ENCODE measurements at regions not wholly inside any gene's neighbourhood (a gene's known extent, or its start where the extent isn't known, plus 50 kb on each side); places are given as distances from the start of the nearest gene placed in this dataset.

DNA sequence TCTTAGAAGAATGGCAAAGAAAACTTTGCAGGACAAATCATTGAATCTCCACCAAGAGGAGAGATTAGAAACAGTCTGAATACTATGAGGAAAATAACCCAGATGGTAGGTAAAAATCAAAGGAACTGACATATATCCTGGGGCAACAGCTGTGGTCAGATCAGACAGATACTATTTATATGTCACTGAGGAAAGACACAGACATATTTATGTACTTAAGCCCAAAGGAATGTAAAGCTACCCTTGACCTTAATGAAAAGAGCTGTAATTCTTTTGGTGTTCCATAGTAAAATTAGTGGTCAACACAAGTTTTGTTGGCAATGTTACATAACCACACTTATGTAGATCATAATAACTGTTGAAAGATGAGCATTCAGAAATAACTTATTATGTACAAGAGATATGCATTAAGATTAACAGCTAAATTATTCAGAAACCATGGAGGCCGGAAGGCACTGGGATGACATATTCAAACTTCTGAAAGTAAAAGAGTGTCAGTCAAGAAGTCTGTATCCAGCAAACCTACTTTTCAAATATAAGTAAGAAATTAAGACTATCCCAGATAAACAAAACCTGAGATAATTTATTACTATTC is 166.1 kb upstream of the SAMSN1 start:
- Mint-ChIP-seq H3K36me3 (peaks cover 6 to 16% of the 10 kb centered on the region in 2 donors), H3K9me3 (peaks cover 0 to 22% (median 10%) of the 10 kb centered on the region in 7 donors), H3K4me1 (no peaks in the 10 kb centered on the region), H3K4me3 (no peak overlapping the region), H3K27me3 (no peaks in the 10 kb centered on the region), H3K27ac (no peak overlapping the region)
- DNase-seq, result no peak
- no peak for ATAC-seq (ENCODE audit: low read depth in 2 of 2)

DNA sequence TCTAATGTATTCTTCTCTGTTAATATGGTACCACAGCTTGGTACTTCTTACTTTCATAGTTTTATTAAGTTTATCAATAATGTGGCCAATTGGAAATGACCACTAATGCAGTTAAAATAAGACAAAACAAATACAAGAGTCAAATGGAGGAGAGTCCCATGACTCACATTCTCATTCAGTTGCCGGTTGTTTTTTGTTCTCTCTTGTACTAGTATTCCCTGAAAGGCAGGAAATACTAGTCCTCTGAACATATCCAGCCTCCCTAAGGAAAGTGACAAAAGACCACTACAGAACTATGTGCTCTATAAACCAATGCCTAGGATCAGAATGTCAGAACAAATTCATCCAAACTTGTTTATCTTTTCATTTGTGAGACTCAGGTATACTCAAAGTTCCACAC is 165.2 kb upstream of the SAMSN1 start:
- Mint-ChIP-seq H3K27ac (no peak overlapping the region), H3K4me1 (no peaks in the 10 kb centered on the region), H3K4me3 (no peak overlapping the region), H3K36me3 (peaks cover 6 to 16% of the 10 kb centered on the region in 2 donors), H3K27me3 (no peaks in the 10 kb centered on the region), H3K9me3 (peaks cover 0 to 22% (median 10%) of the 10 kb centered on the region in 7 donors)
- ATAC-seq (ENCODE audit: low read depth in 2 of 2) (no peak), DNase-seq (no peak)

DNA sequence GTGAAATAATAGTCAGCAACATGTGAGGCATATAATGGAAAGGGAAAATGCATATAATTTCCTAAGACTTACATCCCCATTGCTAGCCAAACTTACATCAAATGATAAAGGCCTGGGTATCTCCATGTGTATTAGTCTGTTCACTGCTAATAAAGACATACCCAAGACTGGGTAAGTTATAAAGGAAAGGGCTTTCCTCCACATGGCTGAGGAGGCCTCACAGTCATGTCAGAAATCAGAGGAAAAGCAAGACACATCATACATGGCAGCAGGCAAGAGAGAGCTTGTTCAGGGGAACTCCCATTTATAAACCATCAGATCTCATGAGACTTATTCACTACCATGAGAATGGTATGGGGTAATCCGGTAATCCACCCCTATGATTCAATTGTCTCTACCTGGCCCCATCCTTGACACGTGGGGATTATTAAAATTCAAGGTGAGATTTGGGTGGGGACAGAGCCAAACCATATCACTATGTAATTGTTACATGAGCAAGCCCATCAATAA is 161.5 kb upstream of the SAMSN1 start:
- Mint-ChIP-seq H3K27me3 (no peaks in the 10 kb centered on the region), H3K36me3 (peaks cover 0 to 7% of the 10 kb centered on the region in 2 donors), H3K9me3 (peaks cover 0 to 13% (median 5%) of the 10 kb centered on the region in 7 donors), H3K27ac (no peak overlapping the region), H3K4me1 (no peaks in the 10 kb centered on the region), H3K4me3 (no peak overlapping the region)
- ATAC-seq (ENCODE audit: low read depth in 2 of 2), result no peak
- no peak for DNase-seq

DNA sequence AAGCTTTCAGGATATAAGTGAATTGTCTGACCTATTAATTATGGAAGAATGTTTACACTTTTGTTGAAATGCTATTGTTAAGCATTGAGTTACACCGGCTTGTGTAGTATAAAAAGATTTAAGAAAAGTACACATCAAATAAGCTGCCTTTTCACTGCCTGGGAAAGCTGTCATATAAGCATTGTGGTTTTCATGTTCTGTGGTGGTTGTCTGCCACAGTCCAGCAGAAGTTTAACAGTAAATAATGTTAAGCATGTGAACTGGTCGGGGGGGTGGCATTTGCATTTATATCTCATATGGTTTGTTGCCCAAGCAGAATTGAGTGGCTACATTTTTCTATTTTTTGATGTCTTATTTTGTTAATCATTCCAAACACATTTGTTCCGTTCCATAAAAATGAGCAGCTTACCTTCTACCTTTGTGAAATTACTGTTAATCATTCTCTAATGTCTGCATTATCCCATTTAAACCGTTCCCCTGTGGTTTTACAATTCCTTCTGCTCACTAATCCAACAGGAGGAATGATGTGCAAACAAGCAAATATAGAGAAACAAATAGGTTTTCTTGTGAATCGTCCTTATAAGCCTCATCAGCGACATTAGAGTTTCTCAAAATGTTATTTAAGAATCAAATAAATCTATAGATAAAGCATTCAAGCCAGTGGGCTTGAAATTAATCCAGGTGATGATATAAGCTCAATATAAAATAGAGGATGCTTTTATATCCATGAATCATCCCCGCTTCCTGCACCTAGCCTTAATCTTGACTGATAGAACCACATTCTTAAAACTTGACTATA is 160.8 kb upstream of the SAMSN1 start:
- H3K4me1 Mint-ChIP-seq, result no peaks in the 10 kb centered on the region
- peaks cover 0 to 7% (median 1%) of the 10 kb centered on the region in 7 donors for H3K9me3 Mint-ChIP-seq
- H3K4me3 Mint-ChIP-seq, result no peak overlapping the region
- peaks cover 0 to 3% of the 10 kb centered on the region in 2 donors for H3K36me3 Mint-ChIP-seq
- no peak overlapping the region for H3K27ac Mint-ChIP-seq
- no peak for DNase-seq
- no peaks in the 10 kb centered on the region for H3K27me3 Mint-ChIP-seq
- no peak for ATAC-seq (ENCODE audit: low read depth in 2 of 2)

DNA sequence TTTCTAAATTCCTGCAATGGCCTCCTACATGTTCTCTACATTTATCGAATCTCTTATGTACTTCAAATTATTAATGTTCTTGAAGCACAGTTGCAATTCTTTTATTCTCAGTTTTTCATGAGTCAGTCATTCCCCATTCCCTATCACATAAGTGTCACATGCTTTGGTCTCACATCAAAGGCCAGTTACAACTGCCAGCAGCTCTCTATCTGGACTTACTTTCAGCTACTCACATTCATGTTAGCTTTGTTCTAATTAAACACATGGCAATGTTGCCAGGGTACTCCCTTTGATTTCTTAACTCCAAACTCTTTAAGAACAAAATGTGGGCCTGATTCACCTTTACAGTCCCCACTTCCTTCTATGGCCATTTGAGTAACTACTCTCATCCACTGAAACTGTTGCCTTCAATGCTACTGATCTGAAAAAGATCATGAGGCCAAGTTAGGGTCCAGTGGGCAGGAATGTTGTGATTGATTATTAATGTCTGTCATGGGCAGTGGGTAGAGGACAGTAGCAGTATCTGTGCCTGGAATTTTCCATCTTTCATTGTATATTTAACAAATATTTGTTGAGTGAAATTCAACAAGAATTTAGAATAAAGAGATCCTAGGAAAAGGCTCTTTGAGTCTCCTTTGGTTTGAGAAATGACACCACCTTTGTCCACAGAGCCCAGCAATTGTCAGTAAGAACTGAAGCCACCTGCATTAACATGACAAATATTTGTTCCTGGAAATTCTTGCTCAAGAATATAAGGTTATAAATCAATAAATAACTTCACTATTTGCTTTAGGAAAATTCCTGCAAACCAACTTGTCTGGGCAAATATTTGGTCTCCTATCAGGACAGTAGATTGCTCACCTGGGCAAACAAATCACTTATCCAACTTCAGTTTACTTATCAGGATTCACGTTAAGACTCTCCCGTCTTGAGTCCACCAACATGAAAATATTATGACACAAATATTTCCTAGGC is 153.6 kb upstream of the SAMSN1 start:
- ATAC-seq (ENCODE audit: low read depth in 2 of 2) (no peak), DNase-seq (no peak)
- no peak overlapping the region for H3K27ac Mint-ChIP-seq
- no peaks in the 10 kb centered on the region for H3K27me3 Mint-ChIP-seq
- no peaks in the 10 kb centered on the region for H3K36me3 Mint-ChIP-seq
- H3K4me3 Mint-ChIP-seq, result no peak overlapping the region
- H3K9me3 Mint-ChIP-seq, result peaks cover 0 to 4% (median 0%) of the 10 kb centered on the region in 7 donors
- no peaks in the 10 kb centered on the region for H3K4me1 Mint-ChIP-seq

DNA sequence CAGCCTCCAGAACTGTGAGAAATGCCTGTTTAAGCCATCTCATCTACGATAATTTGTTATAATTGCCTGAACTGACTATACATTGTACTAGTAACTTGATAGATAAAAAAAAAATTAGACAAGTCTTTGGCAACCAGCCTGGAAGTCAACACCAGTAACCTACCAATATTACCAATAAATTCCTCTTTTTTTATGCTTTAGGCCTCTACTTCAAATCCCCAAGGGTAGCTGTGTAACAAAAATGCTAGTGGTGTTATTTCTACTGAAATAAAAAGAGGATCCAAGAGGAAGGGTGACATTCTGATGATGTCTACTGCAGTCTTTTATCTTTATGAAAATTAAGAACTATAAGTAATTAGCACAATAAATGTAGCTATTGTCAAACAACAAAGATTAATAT is 151.7 kb upstream of the SAMSN1 start:
- no peak overlapping the region for H3K27ac Mint-ChIP-seq
- ATAC-seq (ENCODE audit: low read depth in 2 of 2) (no peak), DNase-seq (no peak)
- H3K4me3 Mint-ChIP-seq, result no peak overlapping the region
- H3K9me3 Mint-ChIP-seq, result peaks cover 0 to 4% (median 0%) of the 10 kb centered on the region in 7 donors
- no peaks in the 10 kb centered on the region for H3K4me1 Mint-ChIP-seq
- H3K36me3 Mint-ChIP-seq, result no peaks in the 10 kb centered on the region
- no peaks in the 10 kb centered on the region for H3K27me3 Mint-ChIP-seq

DNA sequence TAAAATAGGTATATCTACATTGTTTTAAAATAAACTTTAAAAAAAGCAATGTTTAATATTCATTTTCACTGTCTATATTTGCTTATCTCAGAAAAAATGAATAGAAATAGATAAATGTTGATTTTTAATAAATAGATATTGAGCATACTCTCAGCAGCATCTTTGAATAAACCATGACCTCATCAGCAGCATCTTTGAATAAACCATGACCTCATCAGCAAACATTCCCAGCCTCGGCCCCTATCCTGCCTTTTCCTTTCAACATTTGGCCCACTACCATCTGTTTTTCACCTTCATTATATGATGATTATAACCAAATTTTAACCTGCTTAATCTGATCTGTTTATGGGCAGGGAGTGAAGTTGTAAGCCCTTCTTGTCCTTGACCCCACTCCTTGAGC is 148.7 kb upstream of the SAMSN1 start:
- Mint-ChIP-seq H3K27ac (peak overlapping the region in 1 of 6 donors; percentile 13), H3K27me3 (no peaks in the 10 kb centered on the region), H3K9me3 (peaks cover 0 to 4% (median 0%) of the 10 kb centered on the region in 7 donors), H3K4me3 (no peak overlapping the region), H3K36me3 (no peaks in the 10 kb centered on the region), H3K4me1 (peaks cover 0 to 4% (median 0%) of the 10 kb centered on the region in 3 donors)
- no peak for DNase-seq
- ATAC-seq (ENCODE audit: low read depth in 2 of 2), result no peak

DNA sequence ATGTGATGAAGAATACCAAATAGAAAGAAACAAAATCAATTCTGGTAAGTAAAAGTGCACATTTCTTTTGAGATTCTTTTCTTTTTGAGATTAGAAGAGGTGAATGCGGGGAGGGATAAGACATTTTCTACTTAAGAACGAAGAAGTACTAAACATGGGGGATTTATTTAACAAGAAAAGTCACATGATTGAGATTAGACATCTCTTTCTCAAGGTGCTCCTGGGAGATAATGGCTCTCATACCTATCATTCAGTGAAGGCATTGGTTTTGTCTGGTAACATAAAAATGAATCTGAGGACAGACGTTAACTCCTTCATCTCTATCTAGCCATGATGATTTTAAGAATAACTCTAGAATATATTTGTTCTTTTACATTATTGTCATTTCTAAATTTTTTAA is 147.9 kb upstream of the SAMSN1 start:
- Mint-ChIP-seq H3K9me3 (no peaks in the 10 kb centered on the region), H3K4me1 (peaks cover 0 to 4% (median 3%) of the 10 kb centered on the region in 3 donors), H3K27ac (peak overlapping the region in 1 of 6 donors; percentile 47), H3K36me3 (no peaks in the 10 kb centered on the region), H3K4me3 (no peak overlapping the region), H3K27me3 (no peaks in the 10 kb centered on the region)
- ATAC-seq (ENCODE audit: low read depth in 2 of 2), result no peak
- DNase-seq, result no peak

DNA sequence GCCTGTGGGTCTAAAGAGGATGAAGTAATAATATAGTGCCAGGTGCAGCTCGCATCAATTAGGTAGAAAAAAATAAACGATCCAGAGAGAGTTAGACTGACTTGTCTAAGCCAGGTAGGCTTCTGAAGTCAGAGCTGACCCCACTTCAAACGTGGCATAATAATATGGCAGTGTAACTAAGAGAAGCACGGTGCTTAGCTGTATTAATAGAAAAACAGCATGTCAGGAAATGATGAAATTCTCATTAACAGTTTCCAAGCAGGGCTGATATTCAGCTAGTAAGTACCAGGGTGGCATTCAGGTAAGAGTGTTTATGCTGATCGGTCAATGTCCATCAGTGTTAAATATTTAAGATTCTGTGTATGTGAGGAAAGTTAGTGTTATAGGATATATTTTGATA is 145.8 kb upstream of the SAMSN1 start:
- Mint-ChIP-seq H3K36me3 (no peaks in the 10 kb centered on the region), H3K9me3 (no peaks in the 10 kb centered on the region), H3K27me3 (no peaks in the 10 kb centered on the region), H3K27ac (no peak overlapping the region), H3K4me1 (peaks cover 6 to 22% (median 22%) of the 10 kb centered on the region in 3 donors), H3K4me3 (no peak overlapping the region)
- DNase-seq (no peak), ATAC-seq (ENCODE audit: low read depth in 2 of 2) (no peak)

DNA sequence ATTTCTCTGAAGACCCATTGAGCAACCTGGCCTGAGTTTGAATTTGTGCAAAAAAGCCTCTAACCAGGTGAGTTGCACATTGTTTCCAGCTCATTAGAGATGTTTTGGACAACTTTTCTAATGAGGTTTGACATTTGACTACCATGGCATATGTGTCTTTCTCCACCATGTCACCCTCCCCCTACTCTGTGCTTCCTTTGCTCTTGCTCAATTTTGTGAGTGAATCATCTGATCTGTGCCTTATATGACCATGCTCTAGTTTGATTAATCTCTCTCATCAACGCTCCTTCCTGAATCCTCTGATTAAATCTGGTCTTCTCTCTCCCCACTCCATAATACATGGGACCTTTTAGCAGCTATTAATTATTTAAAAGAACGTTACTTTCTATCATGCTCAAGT is 144.8 kb upstream of the SAMSN1 start:
- DNase-seq (no peak), ATAC-seq (ENCODE audit: low read depth in 2 of 2) (no peak)
- H3K9me3 Mint-ChIP-seq, result no peaks in the 10 kb centered on the region
- peaks cover 13 to 32% (median 26%) of the 10 kb centered on the region in 3 donors for H3K4me1 Mint-ChIP-seq
- no peak overlapping the region for H3K4me3 Mint-ChIP-seq
- no peaks in the 10 kb centered on the region for H3K36me3 Mint-ChIP-seq
- no peaks in the 10 kb centered on the region for H3K27me3 Mint-ChIP-seq
- H3K27ac Mint-ChIP-seq, result no peak overlapping the region

DNA sequence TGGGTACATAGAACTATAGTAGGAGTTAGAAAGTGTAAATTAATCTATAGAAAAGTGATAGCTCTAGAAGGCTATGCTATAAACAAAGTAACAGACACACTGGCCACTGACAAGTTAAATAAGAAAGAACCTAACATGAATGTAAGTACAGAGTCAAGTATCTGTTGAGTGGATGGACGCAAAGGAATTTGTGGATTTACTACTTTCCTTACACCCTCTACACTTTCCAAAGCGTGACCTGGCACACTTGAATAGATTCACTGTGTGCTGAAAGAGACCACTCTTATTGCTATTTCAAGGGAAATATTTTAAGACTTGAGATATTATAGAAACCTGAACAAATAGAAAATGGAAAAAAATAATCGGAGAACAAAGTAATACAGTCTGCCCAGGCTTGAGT is 142.8 kb upstream of the SAMSN1 start:
- Mint-ChIP-seq H3K36me3 (no peaks in the 10 kb centered on the region), H3K27ac (peak overlapping the region in 1 of 6 donors; percentile 63), H3K27me3 (no peaks in the 10 kb centered on the region), H3K4me1 (peaks cover 26 to 52% (median 43%) of the 10 kb centered on the region in 3 donors), H3K4me3 (no peak overlapping the region), H3K9me3 (no peaks in the 10 kb centered on the region)
- ATAC-seq (ENCODE audit: low read depth in 2 of 2), result no peak
- DNase-seq, result no peak

DNA sequence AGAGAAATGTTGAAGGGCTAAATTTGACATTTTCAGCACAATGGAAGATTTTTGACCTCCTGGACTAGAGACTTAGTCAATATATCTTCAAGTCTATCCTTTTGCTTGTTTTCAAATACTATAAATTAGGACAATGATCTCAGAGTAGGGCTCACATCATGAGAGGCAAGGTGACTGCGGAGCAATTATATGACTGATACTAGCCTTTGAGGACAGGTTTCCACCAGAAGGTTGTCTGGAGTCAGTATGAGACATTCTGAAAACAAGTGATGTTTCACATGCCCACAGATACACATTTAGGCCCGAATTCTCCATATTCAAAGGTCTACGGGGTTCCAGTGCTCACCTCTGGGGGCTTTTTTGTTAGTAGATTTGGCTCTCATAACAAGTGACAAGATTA is 142.3 kb upstream of the SAMSN1 start:
- Mint-ChIP-seq H3K27me3 (no peaks in the 10 kb centered on the region), H3K27ac (peak overlapping the region in 5 of 6 donors; percentile 19 to 86 (median 59)), H3K36me3 (no peaks in the 10 kb centered on the region), H3K9me3 (no peaks in the 10 kb centered on the region), H3K4me3 (peak overlapping the region in 2 of 8 donors; percentile 1 to 27), H3K4me1 (peaks cover 28 to 57% (median 48%) of the 10 kb centered on the region in 3 donors)
- no peak for DNase-seq
- no peak for ATAC-seq (ENCODE audit: low read depth in 2 of 2)

DNA sequence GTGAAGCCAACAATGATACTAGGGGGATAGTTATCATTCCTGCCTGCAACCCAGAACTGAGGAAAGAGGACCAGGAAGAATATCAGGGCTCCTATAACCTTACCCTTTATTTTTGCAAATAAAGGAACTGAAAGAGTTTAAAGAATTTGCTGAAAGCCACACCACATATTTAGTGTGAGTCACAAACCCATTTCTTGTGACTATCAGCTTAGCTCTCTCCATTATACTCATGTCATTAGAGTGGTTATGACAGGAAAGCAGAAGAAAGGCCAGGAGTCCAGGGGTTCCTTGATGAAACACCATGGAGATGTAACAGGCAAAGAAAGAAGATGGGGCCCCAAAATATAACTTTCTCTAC is 141.1 kb upstream of the SAMSN1 start:
- ATAC-seq (ENCODE audit: low read depth in 2 of 2), result peak; percentile 42 to 64
- DNase-seq, result no peak
- H3K36me3 Mint-ChIP-seq, result no peaks in the 10 kb centered on the region
- peak overlapping the region in 5 of 8 donors; percentile 54 to 89 (median 75) for H3K4me3 Mint-ChIP-seq
- H3K9me3 Mint-ChIP-seq, result no peaks in the 10 kb centered on the region
- H3K27ac Mint-ChIP-seq, result peak overlapping the region; percentile 44 to 97 (median 88)
- peaks cover 36 to 64% (median 56%) of the 10 kb centered on the region in 3 donors for H3K4me1 Mint-ChIP-seq
- H3K27me3 Mint-ChIP-seq, result no peaks in the 10 kb centered on the region

All from naive B cell (primary cell).